ENCODE measurements at regions not wholly inside any gene's neighbourhood (a gene's known extent, or its start where the extent isn't known, plus 50 kb on each side); places are given as distances from the start of the nearest gene placed in this dataset.

GRCh38 chr20:40959325-40960092 is 69.1 kb upstream of the TOP1 start:
- ATAC-seq (ENCODE audit: poor library complexity) (no peak), DNase-seq (no peak)
- peaks cover 7% of the 10 kb centered on the region for H3K4me1 Mint-ChIP-seq (ENCODE audit: low read depth)
- H3K4me3 Mint-ChIP-seq, result no peak overlapping the region
- Histone ChIP-seq H3K9me3 (ENCODE audit: control insufficient read depth in 1 of 2, insufficient read depth in 1 of 2, low read length in 2 of 2) (no peaks in the 10 kb centered on the region), H3K4me1 (ENCODE audit: insufficient read depth, low read length) (peaks cover 19% of the 10 kb centered on the region), H3K36me3 (ENCODE audit: insufficient read depth, low read length) (no peaks in the 10 kb centered on the region), H3K27ac (ENCODE audit: low read depth in 1 of 2, low read length in 2 of 2) (no peak overlapping the region), H3K27me3 (ENCODE audit: control insufficient read depth in 1 of 2, insufficient read depth in 2 of 2, low read length in 2 of 2) (no peaks in the 10 kb centered on the region), H3K4me3 (ENCODE audit: low read length) (no peak overlapping the region)
- intact Hi-C loops (cut with DNase I, micrococcal nuclease), result loop anchor here in 1 of 2 experiments (5.0 to 10.0 kb wide), 5 partner anchors 217 to 1912 kb away; no protein-coding TSS in a partner anchor
- no peaks in the 10 kb centered on the region for H3K36me3 Mint-ChIP-seq (ENCODE audit: low read depth)
- no peak overlapping the region for H3K27ac Mint-ChIP-seq
- peaks cover 4% of the 10 kb centered on the region for H3K27me3 Mint-ChIP-seq
- POLR2A ChIA-PET, result no interaction called here
- no peaks in the 10 kb centered on the region for H3K9me3 Mint-ChIP-seq
- TF ChIP-seq, protein P1, sequence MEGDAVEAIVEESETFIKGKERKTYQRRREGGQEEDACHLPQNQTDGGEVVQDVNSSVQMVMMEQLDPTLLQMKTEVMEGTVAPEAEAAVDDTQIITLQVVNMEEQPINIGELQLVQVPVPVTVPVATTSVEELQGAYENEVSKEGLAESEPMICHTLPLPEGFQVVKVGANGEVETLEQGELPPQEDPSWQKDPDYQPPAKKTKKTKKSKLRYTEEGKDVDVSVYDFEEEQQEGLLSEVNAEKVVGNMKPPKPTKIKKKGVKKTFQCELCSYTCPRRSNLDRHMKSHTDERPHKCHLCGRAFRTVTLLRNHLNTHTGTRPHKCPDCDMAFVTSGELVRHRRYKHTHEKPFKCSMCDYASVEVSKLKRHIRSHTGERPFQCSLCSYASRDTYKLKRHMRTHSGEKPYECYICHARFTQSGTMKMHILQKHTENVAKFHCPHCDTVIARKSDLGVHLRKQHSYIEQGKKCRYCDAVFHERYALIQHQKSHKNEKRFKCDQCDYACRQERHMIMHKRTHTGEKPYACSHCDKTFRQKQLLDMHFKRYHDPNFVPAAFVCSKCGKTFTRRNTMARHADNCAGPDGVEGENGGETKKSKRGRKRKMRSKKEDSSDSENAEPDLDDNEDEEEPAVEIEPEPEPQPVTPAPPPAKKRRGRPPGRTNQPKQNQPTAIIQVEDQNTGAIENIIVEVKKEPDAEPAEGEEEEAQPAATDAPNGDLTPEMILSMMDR (IDR thresholded peaks at IDR 0.05), result no peak
- CTCF ChIA-PET, result no interaction called here

- CTCF ChIA-PET, result no interaction called here
- H3K4me1 Mint-ChIP-seq (ENCODE audit: low read depth), result peaks cover 7% of the 10 kb centered on the region
- H3K4me3 Mint-ChIP-seq, result no peak overlapping the region
- TF ChIP-seq, protein P1 (IDR thresholded peaks at IDR 0.05), result no peak
- H3K27me3 Mint-ChIP-seq, result peaks cover 4% of the 10 kb centered on the region
- H3K9me3 Mint-ChIP-seq, result no peaks in the 10 kb centered on the region
- H3K27ac Mint-ChIP-seq, result no peak overlapping the region
- DNase-seq, result no peak
- Histone ChIP-seq H3K27ac (ENCODE audit: low read depth in 1 of 2, low read length in 2 of 2) (no peak overlapping the region), H3K27me3 (ENCODE audit: control insufficient read depth in 1 of 2, insufficient read depth in 2 of 2, low read length in 2 of 2) (no peaks in the 10 kb centered on the region), H3K4me3 (ENCODE audit: low read length) (no peak overlapping the region), H3K4me1 (ENCODE audit: insufficient read depth, low read length) (peaks cover 19% of the 10 kb centered on the region), H3K9me3 (ENCODE audit: control insufficient read depth in 1 of 2, insufficient read depth in 1 of 2, low read length in 2 of 2) (no peaks in the 10 kb centered on the region), H3K36me3 (ENCODE audit: insufficient read depth, low read length) (no peaks in the 10 kb centered on the region)
- POLR2A ChIA-PET, result no interaction called here
- H3K36me3 Mint-ChIP-seq (ENCODE audit: low read depth), result no peaks in the 10 kb centered on the region
- ATAC-seq (ENCODE audit: poor library complexity), result no peak
- intact Hi-C loops (cut with DNase I, micrococcal nuclease), result loop anchor here in 1 of 2 experiments (5.0 to 10.0 kb wide), 5 partner anchors 218 to 1913 kb away; no protein-coding TSS in a partner anchor
Observed at GRCh38 chr20:40960101-40960500, 68.5 kb upstream of the TOP1 start.

GRCh38 chr20:40960521-40960956 is 68.1 kb upstream of the TOP1 start:
- TF ChIP-seq, protein P1 (IDR thresholded peaks at IDR 0.05), result no peak
- H3K27ac ChIP-seq (ENCODE audit: low read depth in 1 of 2, low read length in 2 of 2), result no peak overlapping the region
- Mint-ChIP-seq H3K4me1 (ENCODE audit: low read depth) (peaks cover 7% of the 10 kb centered on the region), H3K4me3 (no peak overlapping the region), H3K27me3 (peaks cover 4% of the 10 kb centered on the region), H3K36me3 (ENCODE audit: low read depth) (no peaks in the 10 kb centered on the region), H3K27ac (no peak overlapping the region), H3K9me3 (no peaks in the 10 kb centered on the region)
- H3K9me3 ChIP-seq (ENCODE audit: control insufficient read depth in 1 of 2, insufficient read depth in 1 of 2, low read length in 2 of 2), result no peaks in the 10 kb centered on the region
- peaks cover 19% of the 10 kb centered on the region for H3K4me1 ChIP-seq (ENCODE audit: insufficient read depth, low read length)
- ChIA-PET POLR2A (no interaction called here), CTCF (no interaction called here)
- H3K4me3 ChIP-seq (ENCODE audit: low read length), result no peak overlapping the region
- H3K27me3 ChIP-seq (ENCODE audit: control insufficient read depth in 1 of 2, insufficient read depth in 2 of 2, low read length in 2 of 2), result no peaks in the 10 kb centered on the region
- ATAC-seq (ENCODE audit: poor library complexity) (no peak), DNase-seq (no peak)
- no peaks in the 10 kb centered on the region for H3K36me3 ChIP-seq (ENCODE audit: insufficient read depth, low read length)
- intact Hi-C loops (cut with DNase I, micrococcal nuclease), result loop anchor here in 1 of 2 experiments (5.0 to 10.0 kb wide), 5 partner anchors 218 to 1913 kb away; no protein-coding TSS in a partner anchor

All from CD4-positive, alpha-beta T cell (primary cell).